A549 (cell line): ENCODE measurements at regions not wholly inside any gene's neighbourhood (a gene's known extent, or its start where the extent isn't known, plus 50 kb on each side); places are given as distances from the start of the nearest gene placed in this dataset.

Experiments
- CEBPB ChIP-seq, 2 experiments: fragments of >200 bp in 1 of 2; sonication (Bioruptor Twin) in 1 of 2; formaldehyde crosslinking in 1 of 2; IDR thresholded peaks; 2 replicates each; pipeline ENCODE4 v1.6.1; 2012 to 2016
- HDAC2 ChIP-seq: fragments of 200-600 bp; sonication (generic); IDR thresholded peaks from 2 replicates; pipeline ENCODE4 v1.6.1; 2016
- KDM5A ChIP-seq: fragments of 200-600 bp; sonication (generic); IDR thresholded peaks from 2 replicates; pipeline ENCODE4 v1.6.1; 2016; ENCODE audit warnings: antibody characterized with exemption, mild to moderate bottlenecking
- MYC ChIP-seq: IDR thresholded peaks from 2 replicates; pipeline ENCODE4 v1.6.1; 2012; ENCODE audit warnings: mild to moderate bottlenecking, inconsistent platforms, low read length, improper control_type of control experiment, borderline replicate concordance
- RCOR1 ChIP-seq: fragments of 150-350 bp; IDR thresholded peaks from 2 replicates; pipeline ENCODE4 v1.6.1; 2014; ENCODE audit warnings: antibody characterized with exemption, low read length, low read depth
- RFX5 ChIP-seq: fragments of 450-650 bp; IDR thresholded peaks from 2 replicates; pipeline ENCODE4 v1.7.1; 2014; ENCODE audit warnings: antibody characterized with exemption, mild to moderate bottlenecking, moderate library complexity
- TF ChIP-seq, protein P1 (sequence below): fragments of >200 bp; sonication (Bioruptor Twin); formaldehyde crosslinking; IDR thresholded peaks from 3 replicates; pipeline ENCODE4 v1.5.1; 2016

DNA sequence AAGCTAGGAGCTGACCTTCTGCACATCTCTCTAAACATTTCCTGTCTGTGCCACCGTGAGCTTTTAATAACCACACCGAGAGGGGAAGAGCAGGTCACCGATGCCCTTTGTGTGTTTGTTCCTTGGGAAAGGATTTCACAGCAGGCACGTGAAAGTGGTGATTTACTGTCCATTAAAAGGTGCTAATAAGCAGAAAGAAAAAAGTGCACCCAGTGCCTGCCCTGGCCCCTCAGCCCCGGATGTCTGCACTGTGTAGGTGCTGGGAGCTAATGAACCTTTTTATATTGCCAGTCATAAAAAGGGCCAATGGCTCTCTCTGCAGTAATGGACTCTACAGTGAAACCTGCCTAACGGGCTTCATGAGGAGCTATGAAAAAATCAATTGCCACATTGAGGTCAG is 312.6 kb downstream of the C6orf118 start:
- TF ChIP-seq MYC = no peak
- TF ChIP-seq RFX5 = no peak
- TF ChIP-seq HDAC2 = no peak
- TF ChIP-seq CEBPB (IDR thresholded peaks at IDR 0.05) = no peak
- no peak for TF ChIP-seq KDM5A
- no peak for TF ChIP-seq RCOR1
- TF ChIP-seq, protein P1, sequence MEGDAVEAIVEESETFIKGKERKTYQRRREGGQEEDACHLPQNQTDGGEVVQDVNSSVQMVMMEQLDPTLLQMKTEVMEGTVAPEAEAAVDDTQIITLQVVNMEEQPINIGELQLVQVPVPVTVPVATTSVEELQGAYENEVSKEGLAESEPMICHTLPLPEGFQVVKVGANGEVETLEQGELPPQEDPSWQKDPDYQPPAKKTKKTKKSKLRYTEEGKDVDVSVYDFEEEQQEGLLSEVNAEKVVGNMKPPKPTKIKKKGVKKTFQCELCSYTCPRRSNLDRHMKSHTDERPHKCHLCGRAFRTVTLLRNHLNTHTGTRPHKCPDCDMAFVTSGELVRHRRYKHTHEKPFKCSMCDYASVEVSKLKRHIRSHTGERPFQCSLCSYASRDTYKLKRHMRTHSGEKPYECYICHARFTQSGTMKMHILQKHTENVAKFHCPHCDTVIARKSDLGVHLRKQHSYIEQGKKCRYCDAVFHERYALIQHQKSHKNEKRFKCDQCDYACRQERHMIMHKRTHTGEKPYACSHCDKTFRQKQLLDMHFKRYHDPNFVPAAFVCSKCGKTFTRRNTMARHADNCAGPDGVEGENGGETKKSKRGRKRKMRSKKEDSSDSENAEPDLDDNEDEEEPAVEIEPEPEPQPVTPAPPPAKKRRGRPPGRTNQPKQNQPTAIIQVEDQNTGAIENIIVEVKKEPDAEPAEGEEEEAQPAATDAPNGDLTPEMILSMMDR = no peak
